Stimulated activated CD4-positive, alpha-beta T cell treated with anti-CD3 and anti-CD28 coated beads, Interleukin-1b, Interleukin-23, amount 100 ng/mL, for 24 hours (primary cell): ENCODE measurements at regions not wholly inside any gene's neighbourhood (a gene's known extent, or its start where the extent isn't known, plus 50 kb on each side); places are given as distances from the start of the nearest gene placed in this dataset.
"Not testable (repeated sequence)": the region's sequence is repeated elsewhere in the genome, so short reads cannot be mapped to it uniquely, and the experiment has no call there.

Experiments
- DNase-seq, 4 experiments: peaks; one replicate each; pipeline ENCODE4 v3.0.0-alpha.2; 2020; ENCODE audit warnings: low read depth in 4 of 4, low spot score in 1 of 4

- not testable (repeated sequence) for DNase-seq
Observed at GRCh38 chr1:234807705-234808104, 197.7 kb upstream of the IRF2BP2 start.

- not testable (repeated sequence) for DNase-seq
Observed at GRCh38 chr1:234802586-234802985, 192.6 kb upstream of the IRF2BP2 start.

GRCh38 chr1:234801636-234802035, 191.7 kb upstream of the IRF2BP2 start:
- DNase-seq: not testable (repeated sequence)

GRCh38 chr1:234801147-234801546, 191.2 kb upstream of the IRF2BP2 start:
- DNase-seq: not testable (repeated sequence)

- DNase-seq: not testable (repeated sequence)
Observed at GRCh38 chr1:234800563-234800962, 190.6 kb upstream of the IRF2BP2 start.

- DNase-seq: not testable (repeated sequence)
Observed at GRCh38 chr1:234799021-234799689, 189.2 kb upstream of the IRF2BP2 start.

GRCh38 chr1:234797216-234797615, 187.2 kb upstream of the IRF2BP2 start:
- DNase-seq: not testable (repeated sequence)

GRCh38 chr1:234796438-234796792, 186.4 kb upstream of the IRF2BP2 start:
- DNase-seq: not testable (repeated sequence)

- not testable (repeated sequence) for DNase-seq
Observed at GRCh38 chr1:234795711-234796437, 185.9 kb upstream of the IRF2BP2 start.

GRCh38 chr1:234795007-234795406, 185.0 kb upstream of the IRF2BP2 start:
- not testable (repeated sequence) for DNase-seq

GRCh38 chr1:234794452-234794851, 184.5 kb upstream of the IRF2BP2 start:
- DNase-seq: not testable (repeated sequence)

- DNase-seq: not testable (repeated sequence)
Observed at GRCh38 chr1:234793924-234794323, 183.9 kb upstream of the IRF2BP2 start.

GRCh38 chr1:234792221-234792864, 182.4 kb upstream of the IRF2BP2 start:
- not testable (repeated sequence) for DNase-seq

GRCh38 chr1:234791615-234792014, 181.6 kb upstream of the IRF2BP2 start:
- not testable (repeated sequence) for DNase-seq

- DNase-seq: not testable (repeated sequence)
Observed at GRCh38 chr1:234790333-234790732, 180.4 kb upstream of the IRF2BP2 start.

GRCh38 chr1:234787011-234787584, 177.1 kb upstream of the IRF2BP2 start:
- not testable (repeated sequence) for DNase-seq

GRCh38 chr1:234785922-234786321, 175.9 kb upstream of the IRF2BP2 start:
- DNase-seq: not testable (repeated sequence)

GRCh38 chr1:234785471-234785919, 175.5 kb upstream of the IRF2BP2 start:
- DNase-seq: not testable (repeated sequence)

- DNase-seq: not testable (repeated sequence)
Observed at GRCh38 chr1:234784108-234784507, 174.1 kb upstream of the IRF2BP2 start.

- DNase-seq: no peak
Observed at GRCh38 chr1:234782791-234783190, 172.8 kb upstream of the IRF2BP2 start.

- no peak for DNase-seq
Observed at GRCh38 chr1:234782105-234782751, 172.2 kb upstream of the IRF2BP2 start.
